SHP77 treated with DMSO at 0.1 percent for 48 hours (cell line): ENCODE measurements at regions not wholly inside any gene's neighbourhood (a gene's known extent, or its start where the extent isn't known, plus 50 kb on each side); places are given as distances from the start of the nearest gene placed in this dataset.
"Not testable (repeated sequence)": the region's sequence is repeated elsewhere in the genome, so short reads cannot be mapped to it uniquely, and the experiment has no call there.

Experiments used
- DNase-seq: peaks from one replicate; lab custom pipeline; 2025; lab: John Stamatoyannopoulos, UW

- no peak for DNase-seq
Measured at GRCh38 chr1:10867914-10868598, 71.6 kb upstream of the CASZ1 start.

DNA sequence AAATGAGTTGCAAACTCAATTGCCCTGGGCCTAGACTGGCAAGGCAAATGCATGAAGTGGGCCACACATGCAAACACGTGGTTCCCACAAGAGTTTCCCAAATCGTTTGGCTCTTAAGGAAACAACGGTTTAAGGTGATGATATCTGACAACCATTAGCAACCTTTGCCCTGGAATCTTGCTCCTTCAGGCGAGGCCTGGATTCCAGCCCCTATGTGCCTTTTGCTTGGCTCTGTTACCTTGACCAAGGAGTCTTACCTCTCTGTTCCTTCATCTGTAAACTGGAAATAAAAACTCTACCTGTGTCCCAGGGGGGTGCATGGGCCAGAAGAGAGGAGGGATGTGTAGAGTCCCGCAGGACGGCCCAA lies 72.1 kb upstream of the CASZ1 start:
- DNase-seq: no peak

DNA sequence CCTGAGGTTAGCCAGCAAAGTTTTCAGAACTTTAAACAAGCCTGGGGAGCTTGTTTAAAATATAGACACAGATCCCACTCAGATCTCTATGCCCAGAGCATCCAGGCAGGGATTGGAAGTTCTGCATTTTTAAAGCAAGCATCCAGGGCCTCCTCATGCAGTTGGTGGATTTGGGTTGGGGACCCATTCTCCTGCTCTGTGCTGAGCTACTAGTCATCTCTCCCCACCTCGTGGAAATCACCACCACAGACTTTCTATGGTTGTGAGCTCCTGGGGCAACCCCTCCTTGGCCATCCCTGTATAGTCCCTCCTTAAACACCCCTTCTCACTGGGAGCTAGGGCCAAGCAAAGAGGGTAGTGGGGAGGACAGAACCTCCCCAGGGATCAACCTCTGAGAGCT lies 73.5 kb upstream of the CASZ1 start:
- no peak for DNase-seq

GRCh38 chr1:10870493-10871096 lies 74.1 kb upstream of the CASZ1 start:
- DNase-seq: no peak

- no peak for DNase-seq
Measured at GRCh38 chr1:10873189-10873588, 76.7 kb upstream of the CASZ1 start.

DNA sequence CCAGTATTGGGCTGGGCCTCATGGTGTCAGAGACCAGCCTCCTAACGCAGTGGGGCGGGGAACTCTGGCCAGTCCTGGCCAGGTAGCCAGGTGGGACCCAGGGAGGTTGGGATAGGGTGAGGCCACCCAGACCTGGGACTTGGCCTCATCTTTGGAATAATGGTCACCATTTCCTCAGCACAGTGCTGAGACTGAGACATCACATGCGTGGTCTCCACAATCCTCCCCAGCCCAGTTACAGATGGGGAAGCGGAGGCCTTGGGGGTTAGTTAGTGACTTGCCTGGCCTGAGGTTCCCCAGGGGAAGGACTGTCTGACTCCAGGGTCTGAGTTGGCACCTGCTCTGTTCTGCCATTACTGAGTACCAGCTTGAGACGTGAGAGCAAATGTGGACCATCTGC lies 77.9 kb upstream of the CASZ1 start:
- DNase-seq: no peak

GRCh38 chr1:10877894-10878293 lies 81.4 kb upstream of the CASZ1 start:
- DNase-seq: no peak

- no peak for DNase-seq
Measured at GRCh38 chr1:10878469-10878868, 82.0 kb upstream of the CASZ1 start.

GRCh38 chr1:10880063-10880462 lies 83.6 kb upstream of the CASZ1 start:
- DNase-seq: no peak

- no peak for DNase-seq
Measured at GRCh38 chr1:10881046-10881445, 84.6 kb upstream of the CASZ1 start.

DNA sequence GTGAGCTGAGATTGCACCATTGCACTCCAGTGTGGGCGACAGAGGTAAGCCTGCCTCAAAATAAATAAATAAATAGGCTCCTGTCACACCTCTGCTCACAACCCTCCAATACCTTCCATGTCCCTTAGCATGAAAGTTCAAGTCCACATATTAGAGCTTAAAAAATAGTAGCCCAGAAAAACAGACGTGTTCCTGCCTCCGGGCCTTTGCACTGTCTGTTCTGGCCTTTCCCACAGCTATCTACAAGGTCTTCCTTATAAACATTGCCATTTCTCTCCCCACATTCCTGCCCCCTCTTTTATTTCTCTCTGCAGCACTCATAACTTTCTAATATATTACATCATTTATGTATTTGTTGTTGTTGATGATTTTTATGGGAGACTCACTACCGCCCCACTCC lies 85.6 kb upstream of the CASZ1 start:
- DNase-seq: no peak

GRCh38 chr1:10887032-10887431 lies 90.6 kb upstream of the CASZ1 start:
- not testable (repeated sequence) for DNase-seq

DNA sequence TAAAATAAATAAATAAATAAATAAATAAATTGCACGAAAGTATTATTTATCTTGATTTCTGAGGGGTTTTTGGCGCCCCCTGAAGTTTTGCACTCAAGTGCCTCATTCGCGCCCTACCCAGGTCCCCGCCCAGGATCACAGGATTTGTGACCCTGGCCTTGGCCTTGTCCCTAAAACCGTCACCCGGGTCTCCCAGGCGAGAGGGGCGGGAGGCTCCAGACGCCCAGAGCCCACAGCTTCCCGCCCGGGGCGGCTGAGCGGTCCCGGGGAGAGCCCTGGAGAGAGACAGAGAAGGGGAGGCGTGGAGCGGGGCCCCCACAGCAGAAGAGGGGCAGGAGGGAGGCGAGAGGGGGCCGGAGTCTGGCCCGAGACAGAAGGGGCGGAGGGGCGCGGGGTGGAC lies 91.8 kb upstream of the CASZ1 start:
- no peak for DNase-seq

DNA sequence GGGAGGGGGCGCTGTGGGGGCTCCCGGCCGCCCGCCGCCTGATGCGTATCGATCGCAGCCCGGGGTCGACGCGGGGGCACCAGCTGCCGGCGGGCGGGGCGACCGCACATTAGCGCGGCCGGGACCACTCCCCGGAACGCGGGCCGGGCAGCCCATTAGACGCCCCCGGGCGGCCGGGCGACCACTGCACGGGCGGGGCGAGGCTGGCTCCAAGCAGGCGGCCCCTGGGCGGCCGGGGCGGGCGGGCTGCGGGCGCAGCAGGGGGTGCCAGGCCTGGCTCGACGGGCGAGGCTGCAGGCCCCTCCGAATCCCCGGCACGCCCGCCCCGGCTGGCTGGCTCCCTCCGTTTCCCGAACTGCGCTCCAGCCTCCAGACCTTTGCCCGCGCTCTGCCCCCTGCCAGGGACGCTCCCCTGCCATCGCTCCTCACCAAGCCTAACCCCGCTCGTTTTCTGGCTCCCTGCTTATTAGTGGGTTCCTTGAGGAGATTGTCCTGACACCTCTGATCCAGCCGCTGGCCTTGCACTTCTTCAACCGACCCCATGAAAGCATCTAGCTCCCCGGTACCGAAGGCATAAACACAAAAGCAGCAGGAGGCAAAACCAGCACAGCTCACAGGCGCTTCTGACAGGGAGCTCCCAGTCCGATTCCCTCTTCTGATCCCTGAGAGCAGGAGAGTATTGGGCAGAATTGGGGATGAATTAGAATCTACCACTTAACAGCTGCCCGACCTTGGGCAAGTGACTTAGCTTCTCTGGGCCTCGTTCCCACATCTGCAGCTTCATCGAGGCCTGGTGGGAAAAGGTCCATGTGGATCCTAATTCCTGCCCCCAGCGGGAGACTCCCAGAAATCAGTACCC lies 92.6 kb upstream of the CASZ1 start:
- DNase-seq: no peak

- DNase-seq: no peak
Measured at GRCh38 chr1:10889650-10890353, 93.4 kb upstream of the CASZ1 start.

DNA sequence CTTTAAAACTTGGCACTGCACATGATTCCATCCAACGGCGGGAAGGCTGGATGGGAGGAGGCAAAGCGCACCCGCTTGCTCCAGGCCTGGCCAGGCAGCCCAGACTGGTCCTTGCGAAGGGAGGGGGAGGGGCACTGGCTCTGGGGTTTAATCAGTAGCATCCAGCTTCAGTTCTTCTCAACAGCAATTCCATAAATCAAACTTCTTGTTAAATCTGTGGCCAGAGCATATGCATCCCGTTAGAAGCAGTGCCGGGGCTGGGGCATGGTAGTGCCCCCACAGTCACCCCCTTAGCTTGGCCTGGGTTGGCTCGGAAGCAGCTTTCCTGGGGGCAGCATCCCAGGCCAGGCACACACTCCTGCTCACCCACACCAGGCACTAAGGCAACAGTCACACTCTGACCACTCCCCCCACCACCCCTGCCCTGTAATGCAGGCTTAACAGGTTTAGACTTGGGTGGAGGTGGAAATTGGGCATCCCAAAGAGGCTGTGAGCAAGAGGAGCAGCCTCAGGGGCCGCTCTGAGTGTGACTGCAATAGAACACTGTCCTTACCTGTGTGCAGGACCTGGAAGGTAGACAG lies 94.1 kb upstream of the CASZ1 start:
- no peak for DNase-seq

DNA sequence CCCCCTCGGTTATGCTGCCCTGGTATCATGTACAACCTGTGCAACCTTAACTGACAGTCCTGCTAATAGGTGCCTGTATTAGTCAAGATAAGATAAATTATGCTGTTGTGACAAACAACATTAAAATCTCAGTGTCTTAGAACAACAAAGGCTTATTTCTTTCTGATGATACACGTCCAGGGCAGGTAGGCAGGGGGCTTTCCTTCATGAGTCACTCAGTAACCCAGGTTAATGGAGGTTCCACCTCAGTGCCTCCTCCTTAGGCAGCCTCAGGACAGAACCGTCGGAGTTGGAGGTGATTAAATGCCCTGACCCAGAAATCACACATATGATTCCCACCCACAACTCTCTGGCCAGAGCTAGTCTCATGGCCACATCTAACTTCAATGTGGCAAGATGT lies 94.6 kb upstream of the CASZ1 start:
- no peak for DNase-seq

GRCh38 chr1:10892138-10893065 lies 96.0 kb upstream of the CASZ1 start:
- no peak for DNase-seq

- DNase-seq: no peak
Measured at GRCh38 chr1:10895621-10896020, 99.2 kb upstream of the CASZ1 start.

- no peak for DNase-seq
Measured at GRCh38 chr1:10896673-10897072, 100.2 kb upstream of the CASZ1 start.

GRCh38 chr1:10897321-10897980 lies 101.0 kb upstream of the CASZ1 start:
- DNase-seq: no peak
